GM19467 (cell line): ENCODE measurements at regions not wholly inside any gene's neighbourhood (a gene's known extent, or its start where the extent isn't known, plus 50 kb on each side); places are given as distances from the start of the nearest gene placed in this dataset.

ENCODE experiments used
- ATAC-seq: cut with Tn5 transposase; IDR thresholded peaks from one replicate; pipeline ENCODE4 v1.9.1; 2021; ENCODE audit warnings: mild to moderate bottlenecking, moderate library complexity; ENCODE audit not compliant: unreplicated experiment

- ATAC-seq = no peak
Measured at GRCh38 chr9:7960320-7961050, 160.9 kb upstream of the DMAC1 start.

GRCh38 chr9:7957803-7958202 lies 158.2 kb upstream of the DMAC1 start:
- no peak for ATAC-seq

- ATAC-seq = no peak
Measured at GRCh38 chr9:7947577-7947976, 148.0 kb upstream of the DMAC1 start.

- no peak for ATAC-seq
Measured at GRCh38 chr9:7946458-7946857, 146.9 kb upstream of the DMAC1 start.

- no peak for ATAC-seq
Measured at GRCh38 chr9:7944572-7944971, 145.0 kb upstream of the DMAC1 start.

GRCh38 chr9:7937761-7938491 lies 138.3 kb upstream of the DMAC1 start:
- no peak for ATAC-seq

GRCh38 chr9:7936996-7937395 lies 137.4 kb upstream of the DMAC1 start:
- no peak for ATAC-seq

- ATAC-seq = no peak
Measured at GRCh38 chr9:7936163-7936562, 136.6 kb upstream of the DMAC1 start.

GRCh38 chr9:7935681-7936080 lies 136.1 kb upstream of the DMAC1 start:
- ATAC-seq = peak; percentile 79

GRCh38 chr9:7932767-7933166 lies 133.2 kb upstream of the DMAC1 start:
- ATAC-seq = no peak

- ATAC-seq = no peak
Measured at GRCh38 chr9:7930613-7931012, 131.0 kb upstream of the DMAC1 start.

GRCh38 chr9:7921545-7922197 lies 122.1 kb upstream of the DMAC1 start:
- no peak for ATAC-seq

GRCh38 chr9:7912037-7912535 lies 112.5 kb upstream of the DMAC1 start:
- no peak for ATAC-seq

GRCh38 chr9:7910426-7911020 lies 110.9 kb upstream of the DMAC1 start:
- no peak for ATAC-seq

GRCh38 chr9:7909537-7909936 lies 110.0 kb upstream of the DMAC1 start:
- ATAC-seq = no peak

- no peak for ATAC-seq
Measured at GRCh38 chr9:7907551-7908337, 108.2 kb upstream of the DMAC1 start.

GRCh38 chr9:7906783-7907550 lies 107.4 kb upstream of the DMAC1 start:
- ATAC-seq = no peak

GRCh38 chr9:7901621-7902020 lies 102.0 kb upstream of the DMAC1 start:
- no peak for ATAC-seq

GRCh38 chr9:7900541-7900940 lies 101.0 kb upstream of the DMAC1 start:
- no peak for ATAC-seq

- ATAC-seq = no peak
Measured at GRCh38 chr9:7899753-7900152, 100.2 kb upstream of the DMAC1 start.
